NCI-H345 treated with DMSO at 0.1 percent for 48 hours (cell line): ENCODE measurements at regions not wholly inside any gene's neighbourhood (a gene's known extent, or its start where the extent isn't known, plus 50 kb on each side); places are given as distances from the start of the nearest gene placed in this dataset.

ENCODE experiments used
- DNase-seq: peaks from one replicate; lab custom pipeline; 2025; ENCODE audit not compliant: unreplicated experiment; lab: John Stamatoyannopoulos, UW

GRCh38 chr13:52975969-52976368 is 52.6 kb upstream of the OLFM4 start:
- no peak for DNase-seq

GRCh38 chr13:52975161-52975560 is 53.5 kb upstream of the OLFM4 start:
- no peak for DNase-seq

GRCh38 chr13:52974711-52975110 is 53.9 kb upstream of the OLFM4 start:
- no peak for DNase-seq

GRCh38 chr13:52969373-52969772 is 59.2 kb upstream of the OLFM4 start:
- DNase-seq = no peak

GRCh38 chr13:52968074-52968700 is 60.4 kb upstream of the OLFM4 start:
- peak; percentile 50 for DNase-seq

GRCh38 chr13:52961987-52962386 is 66.6 kb upstream of the OLFM4 start:
- DNase-seq = no peak

GRCh38 chr13:52961256-52961910 is 67.2 kb upstream of the OLFM4 start:
- no peak for DNase-seq

- no peak for DNase-seq
Measured at GRCh38 chr13:52955472-52955874, 73.1 kb upstream of the OLFM4 start.

GRCh38 chr13:52954838-52955237 is 73.8 kb upstream of the OLFM4 start:
- no peak for DNase-seq

- DNase-seq = no peak
Measured at GRCh38 chr13:52950436-52950956, 78.1 kb upstream of the OLFM4 start.

GRCh38 chr13:52949742-52950141 is 78.9 kb upstream of the OLFM4 start:
- DNase-seq = no peak

GRCh38 chr13:52949044-52949443 is 79.6 kb upstream of the OLFM4 start:
- DNase-seq = no peak

- no peak for DNase-seq
Measured at GRCh38 chr13:52947921-52948373, 80.7 kb upstream of the OLFM4 start.

- DNase-seq = no peak
Measured at GRCh38 chr13:52945348-52945747, 83.3 kb upstream of the OLFM4 start.

GRCh38 chr13:52944697-52945096 is 83.9 kb upstream of the OLFM4 start:
- DNase-seq = no peak

GRCh38 chr13:52938065-52938464 is 89.6 kb upstream of the PCDH8 start:
- DNase-seq = no peak

- no peak for DNase-seq
Measured at GRCh38 chr13:52936806-52937205, 88.4 kb upstream of the PCDH8 start.

GRCh38 chr13:52934258-52934657 is 85.8 kb upstream of the PCDH8 start:
- no peak for DNase-seq

GRCh38 chr13:52933547-52934210 is 85.2 kb upstream of the PCDH8 start:
- DNase-seq = no peak

GRCh38 chr13:52933099-52933498 is 84.7 kb upstream of the PCDH8 start:
- no peak for DNase-seq

GRCh38 chr13:52932649-52933048 is 84.2 kb upstream of the PCDH8 start:
- DNase-seq = no peak
